ENCODE measurements at regions not wholly inside any gene's neighbourhood (a gene's known extent, or its start where the extent isn't known, plus 50 kb on each side); places are given as distances from the start of the nearest gene placed in this dataset.
A peak's percentile ranks its signal among the peaks of the same experiment; 100 is the strongest.
"Not testable (repeated sequence)": the region's sequence is repeated elsewhere in the genome, so short reads cannot be mapped to it uniquely, and the experiment has no call there.

DNA sequence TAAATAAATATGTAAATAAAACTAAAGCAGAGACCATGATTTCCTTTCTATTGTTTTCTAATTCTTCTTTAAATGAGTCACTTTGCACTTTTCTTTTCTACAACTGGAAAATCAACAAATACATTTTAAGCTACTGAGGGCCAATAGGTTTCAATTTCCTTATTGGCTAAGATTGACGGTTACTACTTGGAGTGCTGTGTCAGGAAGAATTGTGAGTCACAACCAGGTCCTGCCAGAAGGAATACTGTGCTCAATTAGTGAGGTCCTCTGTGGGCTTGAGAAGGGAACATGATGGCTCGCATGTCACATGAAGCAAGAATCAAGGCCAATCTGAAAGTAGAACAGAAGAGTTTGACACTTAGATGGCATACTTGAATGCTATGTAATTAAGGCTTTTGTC, 110.8 kb downstream of the HMHB1 start:
- no peaks in the 10 kb centered on the region for H3K36me3 Mint-ChIP-seq (ENCODE audit: low read depth, unreplicated experiment)
- H3K4me1 Mint-ChIP-seq (ENCODE audit: low read depth, unreplicated experiment) = peaks cover 39% of the 10 kb centered on the region
- Histone ChIP-seq H3K4me2 (ENCODE audit: low read length) (peak overlapping the region; percentile 24), H3K27me3 (ENCODE audit: insufficient read depth, low read length) (no peaks in the 10 kb centered on the region), H3K9me3 (ENCODE audit: insufficient read depth, low read depth, low read length) (no peaks in the 10 kb centered on the region), H3K79me2 (ENCODE audit: insufficient read depth, low read length) (no peaks in the 10 kb centered on the region), H2AFZ (ENCODE audit: low read depth, low read length) (no peak overlapping the region), H4K20me1 (ENCODE audit: insufficient read depth, low read length) (no peaks in the 10 kb centered on the region), H3K27ac (ENCODE audit: low read depth, low read length) (peak overlapping the region; percentile 81), H3K9ac (ENCODE audit: low read length) (no peak overlapping the region), H3K4me1 (ENCODE audit: insufficient read depth, low read length) (peaks cover 36% of the 10 kb centered on the region), H3K36me3 (ENCODE audit: insufficient read depth, low read length) (no peaks in the 10 kb centered on the region), H3K4me3 (ENCODE audit: insufficient read depth, low read depth, low read length) (no peak overlapping the region)
- H3K27me3 Mint-ChIP-seq (ENCODE audit: low read depth, unreplicated experiment) = no peaks in the 10 kb centered on the region
- H3K4me3 Mint-ChIP-seq (ENCODE audit: unreplicated experiment) = no peak overlapping the region
- DNase-seq (ENCODE audit: low read depth) (peak; percentile 69), FAIRE-seq (peak; percentile 96)
- TF ChIP-seq EZH2 (IDR thresholded peaks at IDR 0.05; ENCODE audit: insufficient read depth, low read length) (no peak), CTCF (IDR thresholded peaks at IDR 0.05; ENCODE audit: insufficient read depth, low read depth, low read length) (no peak)
- no peaks in the 10 kb centered on the region for H3K9me3 Mint-ChIP-seq (ENCODE audit: unreplicated experiment)
- H3K27ac Mint-ChIP-seq (ENCODE audit: unreplicated experiment) = peak overlapping the region; percentile 37

DNA sequence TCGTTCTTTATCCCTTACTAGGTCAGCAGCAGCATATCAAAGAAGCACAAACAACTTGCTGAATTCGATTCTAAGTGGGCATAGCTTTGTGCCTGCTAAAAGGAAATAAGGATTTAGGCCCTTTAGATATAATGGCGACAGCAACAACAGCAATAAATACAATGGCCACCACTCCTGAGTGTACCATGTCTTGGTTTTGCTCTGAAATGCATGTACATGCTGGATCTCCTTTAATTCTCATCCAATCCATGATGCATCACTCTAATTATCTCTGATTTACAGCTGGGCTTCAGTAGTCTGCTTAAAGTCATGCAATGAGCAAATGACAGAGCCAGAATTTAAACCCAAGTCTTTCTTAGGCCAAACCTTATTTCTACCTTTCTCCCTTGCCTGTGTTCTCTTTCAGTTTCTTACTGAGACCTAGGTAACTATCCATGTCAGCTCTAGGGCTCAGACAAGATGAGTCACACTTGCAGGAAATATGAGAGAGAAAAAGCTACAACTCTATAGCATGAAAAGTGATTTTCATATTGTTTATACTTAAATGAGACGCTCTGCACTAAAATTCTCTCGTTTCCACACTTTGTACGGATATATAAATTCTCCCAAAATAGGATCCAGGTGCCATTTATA, 111.8 kb downstream of the HMHB1 start:
- no peaks in the 10 kb centered on the region for H4K20me1 ChIP-seq (ENCODE audit: insufficient read depth, low read length)
- no peaks in the 10 kb centered on the region for H3K79me2 ChIP-seq (ENCODE audit: insufficient read depth, low read length)
- H3K9me3 ChIP-seq (ENCODE audit: insufficient read depth, low read depth, low read length) = no peaks in the 10 kb centered on the region
- peak overlapping the region; percentile 77 for H3K27ac Mint-ChIP-seq (ENCODE audit: unreplicated experiment)
- peaks cover 39% of the 10 kb centered on the region for H3K4me1 Mint-ChIP-seq (ENCODE audit: low read depth, unreplicated experiment)
- peaks cover 36% of the 10 kb centered on the region for H3K4me1 ChIP-seq (ENCODE audit: insufficient read depth, low read length)
- H3K4me2 ChIP-seq (ENCODE audit: low read length) = peak overlapping the region; percentile 69
- H3K27me3 ChIP-seq (ENCODE audit: insufficient read depth, low read length) = no peaks in the 10 kb centered on the region
- FAIRE-seq (no peak), DNase-seq (ENCODE audit: low read depth) (peak; percentile 57)
- H3K27me3 Mint-ChIP-seq (ENCODE audit: low read depth, unreplicated experiment) = no peaks in the 10 kb centered on the region
- peak overlapping the region; percentile 1 for H2AFZ ChIP-seq (ENCODE audit: low read depth, low read length)
- no peak overlapping the region for H3K4me3 ChIP-seq (ENCODE audit: insufficient read depth, low read depth, low read length)
- no peak overlapping the region for H3K9ac ChIP-seq (ENCODE audit: low read length)
- no peaks in the 10 kb centered on the region for H3K9me3 Mint-ChIP-seq (ENCODE audit: unreplicated experiment)
- H3K36me3 ChIP-seq (ENCODE audit: insufficient read depth, low read length) = no peaks in the 10 kb centered on the region
- no peak overlapping the region for H3K4me3 Mint-ChIP-seq (ENCODE audit: unreplicated experiment)
- peak overlapping the region; percentile 30 for H3K27ac ChIP-seq (ENCODE audit: low read depth, low read length)
- no peaks in the 10 kb centered on the region for H3K36me3 Mint-ChIP-seq (ENCODE audit: low read depth, unreplicated experiment)
- no peak for TF ChIP-seq EZH2 (IDR thresholded peaks at IDR 0.05; ENCODE audit: insufficient read depth, low read length)
- TF ChIP-seq CTCF (IDR thresholded peaks at IDR 0.05; ENCODE audit: insufficient read depth, low read depth, low read length) = no peak

- no peaks in the 10 kb centered on the region for H3K27me3 ChIP-seq (ENCODE audit: insufficient read depth, low read length)
- no peaks in the 10 kb centered on the region for H3K9me3 Mint-ChIP-seq (ENCODE audit: unreplicated experiment)
- H3K27me3 Mint-ChIP-seq (ENCODE audit: low read depth, unreplicated experiment) = no peaks in the 10 kb centered on the region
- H3K4me1 Mint-ChIP-seq (ENCODE audit: low read depth, unreplicated experiment) = peaks cover 39% of the 10 kb centered on the region
- no peaks in the 10 kb centered on the region for H3K36me3 ChIP-seq (ENCODE audit: insufficient read depth, low read length)
- H3K4me2 ChIP-seq (ENCODE audit: low read length) = peak overlapping the region; percentile 69
- H3K36me3 Mint-ChIP-seq (ENCODE audit: low read depth, unreplicated experiment) = no peaks in the 10 kb centered on the region
- TF ChIP-seq EZH2 (IDR thresholded peaks at IDR 0.05; ENCODE audit: insufficient read depth, low read length) = no peak
- no peak for TF ChIP-seq CTCF (IDR thresholded peaks at IDR 0.05; ENCODE audit: insufficient read depth, low read depth, low read length)
- H3K4me3 ChIP-seq (ENCODE audit: insufficient read depth, low read depth, low read length) = no peak overlapping the region
- no peaks in the 10 kb centered on the region for H3K79me2 ChIP-seq (ENCODE audit: insufficient read depth, low read length)
- H3K4me3 Mint-ChIP-seq (ENCODE audit: unreplicated experiment) = no peak overlapping the region
- no peak overlapping the region for H2AFZ ChIP-seq (ENCODE audit: low read depth, low read length)
- peak; percentile 83 for FAIRE-seq
- H3K4me1 ChIP-seq (ENCODE audit: insufficient read depth, low read length) = peaks cover 36% of the 10 kb centered on the region
- H3K9me3 ChIP-seq (ENCODE audit: insufficient read depth, low read depth, low read length) = no peaks in the 10 kb centered on the region
- no peaks in the 10 kb centered on the region for H4K20me1 ChIP-seq (ENCODE audit: insufficient read depth, low read length)
- H3K9ac ChIP-seq (ENCODE audit: low read length) = no peak overlapping the region
- DNase-seq (ENCODE audit: low read depth) = no peak
- no peak overlapping the region for H3K27ac Mint-ChIP-seq (ENCODE audit: unreplicated experiment)
- H3K27ac ChIP-seq (ENCODE audit: low read depth, low read length) = peak overlapping the region; percentile 30
These were observed 112.5 kb downstream of the HMHB1 start for GRCh38 chr5:143924311-143924978.

DNA sequence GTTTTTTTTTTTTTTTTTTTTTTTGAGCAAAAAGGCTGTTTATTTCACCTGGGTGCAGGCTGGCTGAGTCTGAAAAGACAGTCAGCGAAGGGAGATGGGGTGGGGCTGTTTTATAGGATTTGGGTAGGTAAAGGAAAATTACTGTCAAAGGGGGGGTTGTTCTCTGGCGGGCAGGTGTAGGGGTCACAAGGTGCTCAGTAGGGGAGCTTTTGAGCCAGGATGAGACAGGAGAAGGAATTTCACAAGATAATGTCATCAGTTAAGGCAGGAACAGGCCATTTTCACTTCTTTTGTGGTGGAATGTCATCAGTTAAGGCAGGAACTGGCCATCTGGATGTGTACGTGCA, 113.0 kb downstream of the HMHB1 start:
- not testable (repeated sequence) for H3K9me3 ChIP-seq (ENCODE audit: insufficient read depth, low read depth, low read length); H3K9me3 Mint-ChIP-seq (ENCODE audit: unreplicated experiment); DNase-seq (ENCODE audit: low read depth); H4K20me1 ChIP-seq (ENCODE audit: insufficient read depth, low read length); H3K27me3 ChIP-seq (ENCODE audit: insufficient read depth, low read length); H3K4me3 ChIP-seq (ENCODE audit: insufficient read depth, low read depth, low read length); FAIRE-seq; H3K27ac ChIP-seq (ENCODE audit: low read depth, low read length); H3K27me3 Mint-ChIP-seq (ENCODE audit: low read depth, unreplicated experiment); H3K4me2 ChIP-seq (ENCODE audit: low read length); H3K4me3 Mint-ChIP-seq (ENCODE audit: unreplicated experiment); H3K9ac ChIP-seq (ENCODE audit: low read length); H2AFZ ChIP-seq (ENCODE audit: low read depth, low read length); H3K79me2 ChIP-seq (ENCODE audit: insufficient read depth, low read length); H3K36me3 Mint-ChIP-seq (ENCODE audit: low read depth, unreplicated experiment); H3K36me3 ChIP-seq (ENCODE audit: insufficient read depth, low read length)
- H3K4me1 ChIP-seq (ENCODE audit: insufficient read depth, low read length) = peaks cover 36% of the 10 kb centered on the region
- Mint-ChIP-seq H3K27ac (ENCODE audit: unreplicated experiment) (peak overlapping the region; percentile 9), H3K4me1 (ENCODE audit: low read depth, unreplicated experiment) (peaks cover 39% of the 10 kb centered on the region)
